Retinal pigment epithelial cell (primary cell): ENCODE measurements at regions not wholly inside any gene's neighbourhood (a gene's known extent, or its start where the extent isn't known, plus 50 kb on each side); places are given as distances from the start of the nearest gene placed in this dataset.
"Not testable (repeated sequence)": the region's sequence is repeated elsewhere in the genome, so short reads cannot be mapped to it uniquely, and the experiment has no call there.

ENCODE experiments used
- DNase-seq: peaks from one replicate; pipeline ENCODE4 v3.0.0-alpha.2; 2010; ENCODE audit warnings: low read depth
- H3K4me3 ChIP-seq: 2 replicates; pipeline ENCODE4 v1.5.1; 2011; ENCODE audit warnings: mild to moderate bottlenecking, low read length, control low read depth, moderate library complexity
- CTCF ChIP-seq: conservative IDR thresholded peaks from 2 replicates; pipeline ENCODE4 v1.5.1; 2011; ENCODE audit warnings: low read depth, low read length, control low read depth, inconsistent platforms

- no peak for DNase-seq
- H3K4me3 ChIP-seq, result no peak overlapping the region
- no peak for TF ChIP-seq CTCF
These were observed 793.7 kb downstream of the SLITRK5 start for GRCh38 chr13:88464851-88465250.

- no peak for DNase-seq
- no peak overlapping the region for H3K4me3 ChIP-seq
- TF ChIP-seq CTCF, result no peak
These were observed 801.1 kb downstream of the SLITRK5 start for GRCh38 chr13:88472316-88472715.

- TF ChIP-seq CTCF, result no peak
- no peak for DNase-seq
- no peak overlapping the region for H3K4me3 ChIP-seq
These were observed 812.0 kb downstream of the SLITRK5 start for GRCh38 chr13:88483202-88483601.

GRCh38 chr13:88507909-88508308 lies 836.7 kb downstream of the SLITRK5 start:
- DNase-seq, result no peak
- no peak overlapping the region for H3K4me3 ChIP-seq
- TF ChIP-seq CTCF, result no peak

GRCh38 chr13:88512993-88513392 lies 841.8 kb downstream of the SLITRK5 start:
- DNase-seq, H3K4me3 ChIP-seq: not testable (repeated sequence)

GRCh38 chr13:88526186-88526852 lies 855.1 kb downstream of the SLITRK5 start:
- no peak overlapping the region for H3K4me3 ChIP-seq
- no peak for TF ChIP-seq CTCF
- DNase-seq, result no peak

- no peak for DNase-seq
- H3K4me3 ChIP-seq, result no peak overlapping the region
- no peak for TF ChIP-seq CTCF
These were observed 855.7 kb downstream of the SLITRK5 start for GRCh38 chr13:88526853-88527215.
